ENCODE measurements at regions not wholly inside any gene's neighbourhood (a gene's known extent, or its start where the extent isn't known, plus 50 kb on each side); places are given as distances from the start of the nearest gene placed in this dataset.

- CTCF ChIA-PET = interaction anchor here (1.0 to 3.2 kb wide), 14 partner anchors 9 to 117 kb away, joined by 3 to 28 read pairs (median 6); no protein-coding TSS in a partner anchor
- H4K20me1 ChIP-seq (replicated peaks; ENCODE audit: control insufficient read depth, extremely low read depth, insufficient read depth, low read length) = no peaks in the 10 kb centered on the region
- no peaks in the 10 kb centered on the region for H3K79me2 ChIP-seq (ENCODE audit: control insufficient read depth, insufficient read depth, low read length)
- no peak for FAIRE-seq
- BruUV-seq (replicated peaks) = no TSS peak
- dilution Hi-C loops (cut with MboI; ENCODE audit: extremely low pct_ligation_motif_present, low sequenced_read_pairs) (no loop called here), intact Hi-C loops (cut with micrococcal nuclease) (no loop called here)
- no peaks in the 10 kb centered on the region for H3K9me3 ChIP-seq (replicated peaks; ENCODE audit: control insufficient read depth, insufficient read depth, low read length)
- peak overlapping the region; percentile 37 for H3K4me2 ChIP-seq (ENCODE audit: insufficient read depth, low read length)
- H3K4me1 ChIP-seq (ENCODE audit: control insufficient read depth, extremely low read depth, insufficient read depth, low read length) = peaks cover 41% of the 10 kb centered on the region
- no peak overlapping the region for H3K4me3 ChIP-seq (replicated peaks in 1 of 3; ENCODE audit: insufficient read depth in 1 of 3, low read depth in 1 of 3, low read length in 3 of 3)
- no peaks in the 10 kb centered on the region for H3K27me3 ChIP-seq (ENCODE audit: control insufficient read depth in 2 of 2, insufficient read depth in 2 of 2, low read length in 2 of 2)
- H3K9me1 ChIP-seq (replicated peaks; ENCODE audit: control insufficient read depth, extremely low read depth, insufficient read depth, low read length) = no peaks in the 10 kb centered on the region
- TF ChIP-seq EZH2 (IDR thresholded peaks at IDR 0.05; ENCODE audit: borderline replicate concordance, low read depth, low read length, severe bottlenecking) (no peak), MYC (IDR thresholded peaks at IDR 0.05; ENCODE audit: low read depth, low read length) (no peak), JUN (IDR thresholded peaks at IDR 0.05; ENCODE audit: borderline replicate concordance, insufficient read depth, insufficient read length, low read depth) (no peak), GATA2 (IDR thresholded peaks at IDR 0.05; ENCODE audit: insufficient read depth, insufficient read length, low read depth, low read length) (no peak), POLR2AphosphoS5 (IDR thresholded peaks at IDR 0.05; ENCODE audit: insufficient read depth, low read depth, low read length) (no peak), MAX (IDR thresholded peaks at IDR 0.05; ENCODE audit: insufficient read depth, insufficient read length) (no peak), POLR2A (IDR thresholded peaks at IDR 0.05; ENCODE audit: low read depth, low read length) (no peak), FOS (IDR thresholded peaks at IDR 0.05; ENCODE audit: borderline replicate concordance, insufficient read depth, low read length) (no peak), CTCF (IDR thresholded peaks at IDR 0.05; ENCODE audit: extremely low read depth in 1 of 2, insufficient read depth in 1 of 2, low read depth in 1 of 2, low read length in 2 of 2) (no peak)
- no peak for DNase-seq (ENCODE audit: low read depth, low spot score)
- POLR2A ChIA-PET = interaction anchor here (0.6 to 2.4 kb wide), 4 partner anchors 10 to 245 kb away, joined by 3 to 11 read pairs (median 6); no protein-coding TSS in a partner anchor
- H3K9ac ChIP-seq (replicated peaks; ENCODE audit: extremely low read depth, insufficient read depth, low read length) = peak overlapping the region; percentile 78
- H2AFZ ChIP-seq (ENCODE audit: low read depth, low read length) = no peak overlapping the region
- peaks cover 0 to 2% of the 10 kb centered on the region in 2 experiments for H3K36me3 ChIP-seq (ENCODE audit: control insufficient read depth in 2 of 2, extremely low read depth in 1 of 2, insufficient read depth in 2 of 2, low read length in 2 of 2)
- H3K27ac ChIP-seq (ENCODE audit: insufficient read depth, low read depth, low read length) = peak overlapping the region; percentile 90
Observed at GRCh38 chr7:130922206-130923112, 188.5 kb upstream of the KLF14 start.
